ENCODE measurements at regions not wholly inside any gene's neighbourhood (a gene's known extent, or its start where the extent isn't known, plus 50 kb on each side); places are given as distances from the start of the nearest gene placed in this dataset.
A peak's percentile ranks its signal among the peaks of the same experiment; 100 is the strongest.

GRCh38 chr5:124399426-124399961 is 346.9 kb downstream of the ZNF608 start (continued):
- TF ChIP-seq GATA2 (CRISPR knock-in tag; IDR thresholded peaks at IDR 0.05) (no peak), SMC3 (IDR thresholded peaks at IDR 0.05; ENCODE audit: low read depth, low read length) (no peak), MAX (IDR thresholded peaks at IDR 0.05; ENCODE audit: low read depth) (no peak), TCF12 (IDR thresholded peaks at IDR 0.05) (peak; percentile 67; the same call in 1 of the 2 replicates), TAF1 (IDR thresholded peaks at IDR 0.05; ENCODE audit: borderline replicate concordance, low read depth, low read length) (no peak), MEF2A (IDR thresholded peaks at IDR 0.05; ENCODE audit: borderline replicate concordance, low read depth) (no peak), USF1 (IDR thresholded peaks at IDR 0.05; ENCODE audit: borderline replicate concordance, low read depth) (no peak), RAD21 (IDR thresholded peaks at IDR 0.05; ENCODE audit: low read length) (no peak), POLR2AphosphoS5 (IDR thresholded peaks at IDR 0.05; ENCODE audit: low read depth, low read length) (no peak)

GRCh38 chr5:124398460-124398859 is 348.0 kb downstream of the ZNF608 start:
- Histone ChIP-seq H3K9me3 (no peaks in the 10 kb centered on the region), H3K4me3 (ENCODE audit: low read depth in 2 of 2, low read length in 1 of 2) (no peak overlapping the region), H3K9ac (no peak overlapping the region), H3F3A (replicated peaks; ENCODE audit: insufficient read depth) (no peaks in the 10 kb centered on the region), H3K4me1 (ENCODE audit: control insufficient read depth in 1 of 2, insufficient read depth in 2 of 2, low read depth in 1 of 2, low read length in 1 of 2) (peaks cover 0 to 42% of the 10 kb centered on the region in 2 experiments; a peak in 2 of 4 replicates), H2AFZ (ENCODE audit: low read depth) (no peak overlapping the region), H3K27ac (ENCODE audit: low read depth in 2 of 2, low read length in 1 of 2) (peak overlapping the region in 1 of 2 experiments; percentile 92; a peak in 2 of 4 replicates), H3K27me3 (ENCODE audit: insufficient read depth) (no peaks in the 10 kb centered on the region; the same call in 1 of the 2 replicates), H3K79me2 (ENCODE audit: insufficient read depth) (no peaks in the 10 kb centered on the region), H3K4me2 (no peak overlapping the region), H3K9me2 (no peaks in the 10 kb centered on the region), H4K20me1 (ENCODE audit: insufficient read depth) (no peaks in the 10 kb centered on the region), H3K36me3 (replicated peaks in 1 of 2; ENCODE audit: control insufficient read depth in 1 of 2, insufficient read depth in 2 of 2, low read length in 1 of 2) (no peaks in the 10 kb centered on the region)
- ChIA-PET POLR2A (no interaction called here), CTCF (no interaction called here)
- TF ChIP-seq TCF12 (IDR thresholded peaks at IDR 0.05) (peak; percentile 77; the same call in 1 of the 2 replicates), FOXJ3 (CRISPR knock-in tag; IDR thresholded peaks at IDR 0.05) (peak; percentile 86; the same call in 1 of the 2 replicates), SMC3 (IDR thresholded peaks at IDR 0.05; ENCODE audit: low read depth, low read length) (peak; percentile 9; the same call in 1 of the 2 replicates), ZBTB33 (IDR thresholded peaks at IDR 0.05; ENCODE audit: borderline replicate concordance, low read depth) (no peak), MEF2A (IDR thresholded peaks at IDR 0.05; ENCODE audit: borderline replicate concordance, low read depth) (no peak), RXRA (IDR thresholded peaks at IDR 0.05; ENCODE audit: borderline replicate concordance, low read depth) (no peak), POLR2AphosphoS5 (IDR thresholded peaks at IDR 0.05; ENCODE audit: low read depth, low read length) (0 out of 2 replicates have a peak, but pooled peaks have one; percentile 36), GATA2 (CRISPR knock-in tag; IDR thresholded peaks at IDR 0.05) (peak; percentile 82), RAD21 (IDR thresholded peaks at IDR 0.05; ENCODE audit: low read length) (peak; percentile 52), NFIC (IDR thresholded peaks at IDR 0.05; ENCODE audit: borderline replicate concordance) (no peak), RCOR1 (IDR thresholded peaks at IDR 0.05; ENCODE audit: low read length) (peak; percentile 94), MXI1 (IDR thresholded peaks at IDR 0.05; ENCODE audit: low read depth, low read length) (peak; percentile 47; the same call in 1 of the 2 replicates), CHD2 (IDR thresholded peaks at IDR 0.05; ENCODE audit: low read length, partially characterized antibody) (peak; percentile 79), USF1 (IDR thresholded peaks at IDR 0.05; ENCODE audit: borderline replicate concordance, low read depth) (no peak), PBX3 (IDR thresholded peaks at IDR 0.05) (no peak; the same call in 1 of the 2 replicates), FOXM1 (IDR thresholded peaks at IDR 0.05; ENCODE audit: low read depth) (no peak), EP300 (IDR thresholded peaks at IDR 0.05; ENCODE audit: borderline replicate concordance in 1 of 2, low read depth in 1 of 2, low read length in 1 of 2) (peak in 1 of 2 experiments; percentile 93; a peak in 2 of 4 replicates), EZH2phosphoT487 (IDR thresholded peaks at IDR 0.05; ENCODE audit: borderline replicate concordance, low read depth) (no peak), TAF1 (IDR thresholded peaks at IDR 0.05; ENCODE audit: borderline replicate concordance, low read depth, low read length) (no peak)
- WGBS (ENCODE audit: low lambda C conversion rate): 28% methylated on average over 2 of the region's 2 CpGs
- peak; percentile 32 for DNase-seq

All from SK-N-SH (cell line).